ENCODE measurements at regions not wholly inside any gene's neighbourhood (a gene's known extent, or its start where the extent isn't known, plus 50 kb on each side); places are given as distances from the start of the nearest gene placed in this dataset.

GRCh38 chr15:91630090-91630489 is 223.4 kb upstream of the SLCO3A1 start:
- H3K4me3 ChIP-seq (ENCODE audit: low read depth, low read length) = no peak overlapping the region
- no peak for TF ChIP-seq POLR2A (IDR thresholded peaks at IDR 0.05; ENCODE audit: extremely low read depth, insufficient read length)
- DNase-seq (ENCODE audit: low read depth) = no peak

DNA sequence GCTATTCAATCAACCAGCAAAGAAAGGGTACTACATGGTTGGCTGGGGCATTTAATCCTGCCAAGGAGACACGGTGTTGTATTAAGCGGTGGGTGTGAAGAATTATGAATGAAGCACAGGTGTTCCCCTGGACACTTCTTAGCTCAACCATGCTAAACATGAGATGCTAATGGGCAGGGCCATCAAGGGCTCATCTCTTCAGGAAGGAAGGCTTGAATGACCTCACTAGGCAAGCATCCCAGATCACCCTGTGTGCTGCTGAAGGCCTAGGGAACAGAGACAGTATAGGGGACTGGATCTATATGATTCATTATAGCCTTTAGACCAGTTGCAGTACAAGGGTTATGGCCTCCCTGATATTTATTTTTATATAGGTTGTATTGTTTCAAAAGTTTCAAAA is 221.3 kb upstream of the SLCO3A1 start:
- no peak overlapping the region for H3K4me3 ChIP-seq (ENCODE audit: low read depth, low read length)
- DNase-seq (ENCODE audit: low read depth) = no peak
- TF ChIP-seq POLR2A (IDR thresholded peaks at IDR 0.05; ENCODE audit: extremely low read depth, insufficient read length) (no peak), CTCF (IDR thresholded peaks at IDR 0.05; ENCODE audit: low read depth, low read length) (no peak), MYC (IDR thresholded peaks at IDR 0.05; ENCODE audit: low read depth, low read length) (no peak)
- TF ChIP-seq, protein P1, sequence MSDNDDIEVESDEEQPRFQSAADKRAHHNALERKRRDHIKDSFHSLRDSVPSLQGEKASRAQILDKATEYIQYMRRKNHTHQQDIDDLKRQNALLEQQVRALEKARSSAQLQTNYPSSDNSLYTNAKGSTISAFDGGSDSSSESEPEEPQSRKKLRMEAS (IDR thresholded peaks at IDR 0.05; ENCODE audit: low read depth, low read length) = no peak

GRCh38 chr15:91632981-91633380 is 220.5 kb upstream of the SLCO3A1 start:
- H3K4me3 ChIP-seq (ENCODE audit: low read depth, low read length) = no peak overlapping the region
- TF ChIP-seq CTCF (IDR thresholded peaks at IDR 0.05; ENCODE audit: low read depth, low read length) (no peak), MYC (IDR thresholded peaks at IDR 0.05; ENCODE audit: low read depth, low read length) (no peak), POLR2A (IDR thresholded peaks at IDR 0.05; ENCODE audit: extremely low read depth, insufficient read length) (no peak)
- no peak for DNase-seq (ENCODE audit: low read depth)

- H3K4me3 ChIP-seq (ENCODE audit: low read depth, low read length) = no peak overlapping the region
- TF ChIP-seq CTCF (IDR thresholded peaks at IDR 0.05; ENCODE audit: low read depth, low read length) = no peak
- TF ChIP-seq, protein P1 (IDR thresholded peaks at IDR 0.05; ENCODE audit: low read depth, low read length) = no peak
- TF ChIP-seq POLR2A (IDR thresholded peaks at IDR 0.05; ENCODE audit: extremely low read depth, insufficient read length) = no peak
- no peak for DNase-seq (ENCODE audit: low read depth)
Observed at GRCh38 chr15:91634179-91634578, 219.3 kb upstream of the SLCO3A1 start.

- no peak for DNase-seq (ENCODE audit: low read depth)
- TF ChIP-seq, protein P1 (IDR thresholded peaks at IDR 0.05; ENCODE audit: low read depth, low read length) = no peak
- TF ChIP-seq POLR2A (IDR thresholded peaks at IDR 0.05; ENCODE audit: extremely low read depth, insufficient read length) (no peak), MYC (IDR thresholded peaks at IDR 0.05; ENCODE audit: low read depth, low read length) (no peak), CTCF (IDR thresholded peaks at IDR 0.05; ENCODE audit: low read depth, low read length) (no peak)
- no peak overlapping the region for H3K4me3 ChIP-seq (ENCODE audit: low read depth, low read length)
Observed at GRCh38 chr15:91635080-91635479, 218.4 kb upstream of the SLCO3A1 start.

- H3K4me3 ChIP-seq (ENCODE audit: low read depth, low read length) = no peak overlapping the region
- TF ChIP-seq MYC (IDR thresholded peaks at IDR 0.05; ENCODE audit: low read depth, low read length) (no peak), POLR2A (IDR thresholded peaks at IDR 0.05; ENCODE audit: extremely low read depth, insufficient read length) (no peak), CTCF (IDR thresholded peaks at IDR 0.05; ENCODE audit: low read depth, low read length) (no peak)
- TF ChIP-seq, protein P1 (IDR thresholded peaks at IDR 0.05; ENCODE audit: low read depth, low read length) = no peak
- DNase-seq (ENCODE audit: low read depth) = no peak
Observed at GRCh38 chr15:91635641-91636040, 217.9 kb upstream of the SLCO3A1 start.

Measured in NB4 (cell line).